Smooth muscle cell (in vitro differentiated cells): ENCODE measurements at regions not wholly inside any gene's neighbourhood (a gene's known extent, or its start where the extent isn't known, plus 50 kb on each side); places are given as distances from the start of the nearest gene placed in this dataset.

Experiments used
- DNase-seq: peaks from one replicate; lab custom pipeline; 2025; ENCODE audit not compliant: unreplicated experiment; lab: John Stamatoyannopoulos, UW
- H2AFZ ChIP-seq: fragments of 200-600 bp; sonication (generic); 2 replicates; pipeline ENCODE4 v1.6.0; 2016; ENCODE audit warnings: antibody characterized with exemption, low read depth, mild to moderate bottlenecking
- H3F3A ChIP-seq: fragments of 200-600 bp; sonication (generic); 2 replicates; pipeline ENCODE4 v1.6.0; 2017; ENCODE audit warnings: antibody characterized with exemption, low read depth
- H3K27ac ChIP-seq: fragments of 200-600 bp; sonication (generic); 2 replicates; pipeline ENCODE4 v1.5.1; 2016; ENCODE audit warnings: low read depth, mild to moderate bottlenecking
- H3K27me3 ChIP-seq: fragments of 200-600 bp; sonication (generic); 2 replicates; pipeline ENCODE4 v1.6.1; 2016; ENCODE audit warnings: low read depth, mild to moderate bottlenecking
- H3K36me3 ChIP-seq: fragments of 200-600 bp; sonication (generic); 2 replicates; pipeline ENCODE4 v1.5.1; 2016; ENCODE audit warnings: low read depth
- H3K4me1 ChIP-seq: fragments of 200-600 bp; sonication (generic); 2 replicates; pipeline ENCODE4 v1.5.1; 2016; ENCODE audit warnings: low read depth
- H3K4me2 ChIP-seq: fragments of 200-600 bp; sonication (generic); 2 replicates; pipeline ENCODE4 v1.6.0; 2016; ENCODE audit warnings: mild to moderate bottlenecking
- H3K4me3 ChIP-seq: fragments of 200-600 bp; sonication (generic); 2 replicates; pipeline ENCODE4 v1.5.1; 2016; ENCODE audit warnings: mild to moderate bottlenecking
- H3K79me2 ChIP-seq: fragments of 200-600 bp; sonication (generic); 2 replicates; pipeline ENCODE4 v1.6.0; 2016; ENCODE audit warnings: low read depth, mild to moderate bottlenecking
- H3K9ac ChIP-seq: fragments of 200-600 bp; sonication (generic); 2 replicates; pipeline ENCODE4 v1.6.0; 2016; ENCODE audit warnings: low read depth
- H3K9me3 ChIP-seq: fragments of 200-600 bp; sonication (generic); replicated peaks from 2 replicates; pipeline ENCODE4 v1.5.1; 2016; ENCODE audit warnings: low read depth
- H4K20me1 ChIP-seq: fragments of 200-600 bp; sonication (generic); 2 replicates; pipeline ENCODE4 v1.6.0; 2016; ENCODE audit warnings: low read depth
- WGBS: methylation state at CpG from one replicate; pipeline ENCODE4 v1.1.7; 2016; ENCODE audit warnings: low lambda C conversion rate; 5-methylcytosine and 5-hydroxymethylcytosine counted together
- TF ChIP-seq, protein P1 (sequence below): fragments of 200-600 bp; sonication (generic); IDR thresholded peaks from 2 replicates; pipeline ENCODE4 v1.5.1; 2017; ENCODE audit warnings: borderline replicate concordance, mild to moderate bottlenecking, antibody characterized with exemption; ENCODE audit not compliant: insufficient read depth, poor library complexity, severe bottlenecking

DNA sequence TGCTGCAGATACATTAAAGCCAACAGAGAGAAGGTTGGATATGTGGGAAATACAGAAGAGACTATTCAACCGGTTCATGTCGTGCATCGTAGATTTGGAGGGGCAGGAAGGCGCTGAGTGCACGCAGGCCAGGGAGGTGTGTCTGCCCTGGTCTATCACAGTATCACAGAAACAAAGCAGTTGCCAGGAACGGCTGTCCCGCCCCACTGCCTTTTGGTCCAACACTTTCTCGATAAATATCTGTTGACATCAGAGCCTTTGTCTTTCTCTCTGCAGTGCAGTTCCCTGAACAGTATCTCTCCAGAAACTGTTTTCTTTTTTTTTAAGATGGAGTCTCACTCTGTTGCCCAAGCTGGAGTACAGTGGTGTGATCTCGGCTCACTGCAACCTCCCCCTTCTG, 151.1 kb upstream of the BCOR start:
- no peaks in the 10 kb centered on the region for H4K20me1 ChIP-seq
- peaks cover 7% of the 10 kb centered on the region for H3F3A ChIP-seq
- WGBS = 91% methylated on average over 9 of the region's 9 CpGs

DNA sequence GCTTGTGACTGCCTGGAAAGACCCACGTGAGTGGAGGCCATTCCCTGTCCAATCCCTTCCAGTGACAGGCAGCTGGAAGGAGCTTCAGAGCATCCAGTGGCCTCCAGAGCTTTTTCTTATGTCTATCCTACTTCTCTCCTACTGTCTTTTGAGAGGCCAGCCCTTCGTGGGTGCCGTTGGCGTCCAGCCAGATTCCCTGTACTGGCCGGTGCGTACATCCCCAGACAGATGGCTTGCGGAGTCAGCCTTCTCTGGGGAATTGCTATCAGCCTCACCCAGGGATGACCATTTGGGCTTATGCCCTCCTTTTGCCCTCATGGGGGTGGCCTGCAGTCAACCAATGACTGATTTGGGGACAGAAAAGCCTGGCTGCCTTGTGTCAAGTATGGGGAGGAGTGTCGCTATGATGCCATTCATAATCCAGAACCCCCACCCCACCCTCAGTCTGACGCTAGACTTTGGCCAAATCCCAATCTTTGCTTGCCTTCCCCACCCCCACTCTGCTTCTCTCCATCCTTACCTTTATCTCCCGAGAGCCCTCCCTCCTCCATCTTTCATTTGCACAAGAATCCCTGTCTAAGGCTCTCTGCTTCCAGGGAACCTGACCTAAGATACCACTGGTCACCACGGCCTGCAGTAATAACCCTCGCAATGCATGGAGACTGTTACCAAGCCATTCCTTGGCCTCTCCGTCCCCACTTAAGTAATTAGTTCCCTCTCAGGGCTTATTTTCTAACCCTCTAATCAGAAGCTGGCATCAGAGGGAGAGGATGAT, 150.3 kb upstream of the BCOR start:
- H3K27ac ChIP-seq = no peak overlapping the region
- TF ChIP-seq, protein P1, sequence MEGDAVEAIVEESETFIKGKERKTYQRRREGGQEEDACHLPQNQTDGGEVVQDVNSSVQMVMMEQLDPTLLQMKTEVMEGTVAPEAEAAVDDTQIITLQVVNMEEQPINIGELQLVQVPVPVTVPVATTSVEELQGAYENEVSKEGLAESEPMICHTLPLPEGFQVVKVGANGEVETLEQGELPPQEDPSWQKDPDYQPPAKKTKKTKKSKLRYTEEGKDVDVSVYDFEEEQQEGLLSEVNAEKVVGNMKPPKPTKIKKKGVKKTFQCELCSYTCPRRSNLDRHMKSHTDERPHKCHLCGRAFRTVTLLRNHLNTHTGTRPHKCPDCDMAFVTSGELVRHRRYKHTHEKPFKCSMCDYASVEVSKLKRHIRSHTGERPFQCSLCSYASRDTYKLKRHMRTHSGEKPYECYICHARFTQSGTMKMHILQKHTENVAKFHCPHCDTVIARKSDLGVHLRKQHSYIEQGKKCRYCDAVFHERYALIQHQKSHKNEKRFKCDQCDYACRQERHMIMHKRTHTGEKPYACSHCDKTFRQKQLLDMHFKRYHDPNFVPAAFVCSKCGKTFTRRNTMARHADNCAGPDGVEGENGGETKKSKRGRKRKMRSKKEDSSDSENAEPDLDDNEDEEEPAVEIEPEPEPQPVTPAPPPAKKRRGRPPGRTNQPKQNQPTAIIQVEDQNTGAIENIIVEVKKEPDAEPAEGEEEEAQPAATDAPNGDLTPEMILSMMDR = no peak
- H3K4me3 ChIP-seq = no peak overlapping the region
- H3K9me3 ChIP-seq = no peaks in the 10 kb centered on the region
- peaks cover 10% of the 10 kb centered on the region for H3K4me1 ChIP-seq
- no peak overlapping the region for H2AFZ ChIP-seq
- H3F3A ChIP-seq = peaks cover 7% of the 10 kb centered on the region
- no peaks in the 10 kb centered on the region for H3K27me3 ChIP-seq
- no peaks in the 10 kb centered on the region for H4K20me1 ChIP-seq
- DNase-seq = no peak
- no peak overlapping the region for H3K4me2 ChIP-seq
- H3K79me2 ChIP-seq = no peaks in the 10 kb centered on the region
- H3K9ac ChIP-seq = no peak overlapping the region
- 71% methylated on average over 13 of the region's 13 CpGs for WGBS
- H3K36me3 ChIP-seq = no peaks in the 10 kb centered on the region

More for the DNA sequence above, 151.1 kb upstream of the BCOR start:
- H3K9me3 ChIP-seq = no peaks in the 10 kb centered on the region
- no peak overlapping the region for H3K9ac ChIP-seq
- H3K4me1 ChIP-seq = peaks cover 5% of the 10 kb centered on the region
- no peak overlapping the region for H3K27ac ChIP-seq
- no peak overlapping the region for H2AFZ ChIP-seq
- TF ChIP-seq, protein P1 = no peak
- DNase-seq = no peak
- H3K79me2 ChIP-seq = no peaks in the 10 kb centered on the region
- no peaks in the 10 kb centered on the region for H3K27me3 ChIP-seq
- H3K4me3 ChIP-seq = no peak overlapping the region
- H3K4me2 ChIP-seq = no peak overlapping the region
- no peaks in the 10 kb centered on the region for H3K36me3 ChIP-seq

DNA sequence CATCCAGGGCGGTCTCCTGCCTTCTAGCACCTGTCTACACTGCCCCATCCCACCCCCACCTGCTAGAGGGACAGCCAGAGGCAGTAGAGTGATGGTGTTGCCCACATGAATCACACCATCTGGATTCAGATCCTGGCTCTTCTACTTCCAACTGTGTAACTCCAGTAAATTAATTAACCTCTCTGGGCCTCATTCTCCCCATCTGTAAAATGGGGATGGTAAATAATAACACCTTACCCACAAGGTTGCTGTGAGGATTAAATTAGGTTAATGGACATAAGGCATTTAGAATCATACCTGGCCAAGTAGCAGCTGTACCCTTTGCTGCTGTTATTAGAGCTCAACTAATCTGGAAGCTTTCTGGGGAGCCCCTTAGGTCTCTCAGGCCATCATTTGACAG, 149.6 kb upstream of the BCOR start:
- Histone ChIP-seq H3K27ac (no peak overlapping the region), H3F3A (peaks cover 7% of the 10 kb centered on the region), H3K36me3 (no peaks in the 10 kb centered on the region), H3K9me3 (no peaks in the 10 kb centered on the region), H4K20me1 (no peaks in the 10 kb centered on the region), H3K27me3 (no peaks in the 10 kb centered on the region), H3K4me1 (peaks cover 10% of the 10 kb centered on the region), H3K4me2 (no peak overlapping the region), H3K4me3 (no peak overlapping the region), H3K79me2 (no peaks in the 10 kb centered on the region), H3K9ac (no peak overlapping the region), H2AFZ (no peak overlapping the region)
- 78% methylated on average over 1 of the region's 1 CpG for WGBS
- TF ChIP-seq, protein P1 = no peak
- DNase-seq = no peak

DNA sequence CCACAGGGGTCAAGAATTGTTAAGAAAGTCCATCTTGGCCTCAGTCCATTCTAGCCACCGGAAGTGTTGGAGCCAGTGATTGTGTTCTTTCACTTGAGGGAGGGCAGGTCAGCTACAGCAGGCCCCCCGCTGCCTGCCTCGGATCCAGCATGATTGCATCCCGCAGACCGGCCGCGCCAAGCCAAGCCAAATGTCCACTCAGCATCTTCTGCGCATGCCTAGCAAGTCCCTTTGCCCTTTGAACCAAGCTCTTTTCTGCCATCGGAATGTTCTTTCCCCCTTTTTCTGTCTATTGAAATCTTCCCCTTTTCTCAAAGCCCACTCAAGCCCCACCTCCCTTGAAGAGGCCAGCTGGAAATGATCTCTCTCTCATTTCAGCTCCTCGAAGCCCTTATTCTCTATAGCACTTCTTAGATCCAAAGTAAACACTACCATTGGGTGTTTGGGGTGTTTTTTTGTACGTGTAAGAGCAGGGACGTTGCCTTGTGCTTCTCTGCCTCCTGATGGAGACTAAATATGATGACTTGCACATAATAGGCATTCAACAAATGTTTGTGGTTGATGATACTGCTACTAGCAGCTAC, 147.8 kb upstream of the BCOR start:
- Histone ChIP-seq H3K36me3 (no peaks in the 10 kb centered on the region), H3K4me2 (peak overlapping the region; percentile 69), H3K9ac (no peak overlapping the region), H3K4me1 (peaks cover 10% of the 10 kb centered on the region), H3K79me2 (no peaks in the 10 kb centered on the region), H4K20me1 (no peaks in the 10 kb centered on the region), H3F3A (peaks cover 7% of the 10 kb centered on the region), H3K27me3 (no peaks in the 10 kb centered on the region), H3K27ac (no peak overlapping the region), H3K4me3 (no peak overlapping the region), H3K9me3 (no peaks in the 10 kb centered on the region), H2AFZ (no peak overlapping the region)
- DNase-seq = no peak
- WGBS = 78% methylated on average over 12 of the region's 12 CpGs
- TF ChIP-seq, protein P1 = no peak
